PC-9 (cell line): ENCODE measurements at regions not wholly inside any gene's neighbourhood (a gene's known extent, or its start where the extent isn't known, plus 50 kb on each side); places are given as distances from the start of the nearest gene placed in this dataset.

ENCODE experiments used
- BruUV-seq: library from RNA; stranded (reverse); fragments of 400-500 nt; replicated peaks from 2 replicates; lab custom pipeline; 2021; lab: Mats Ljungman, UMichigan
- CTCF ChIA-PET: fragments of 300-600 bp; sonication (Branson Sonifier 250); formaldehyde crosslinking; loops from one replicate; lab custom pipeline; 2022; ENCODE audit warnings: antibody characterized with exemption; lab: Charles Lee
- POLR2A ChIA-PET: fragments of 300-600 bp; sonication (Branson Sonifier 250); formaldehyde crosslinking; loops from one replicate; lab custom pipeline; 2022; ENCODE audit warnings: antibody characterized with exemption; ENCODE audit not compliant: unreplicated experiment; lab: Charles Lee
- DNase-seq, 2 experiments: peaks; one replicate each; pipeline versions ENCODE4 v3.0.0 to v3.0.0-alpha.2; 2015 to 2022; ENCODE audit warnings: mixed read lengths in 1 of 2
- H2AFZ ChIP-seq: fragments of 200-600 bp; sonication (generic); 2 replicates; pipeline ENCODE4 v1.8.1; 2017; ENCODE audit warnings: antibody characterized with exemption
- H3F3A ChIP-seq: fragments of 200-600 bp; sonication (generic); 2 replicates; pipeline ENCODE4 v1.8.1; 2017; ENCODE audit warnings: antibody characterized with exemption, mild to moderate bottlenecking, low read depth; ENCODE audit not compliant: insufficient read depth
- H3K27ac ChIP-seq: fragments of 200-600 bp; sonication (generic); 2 replicates; pipeline ENCODE4 v1.6.1; 2016; ENCODE audit warnings: mixed run types
- H3K27me3 ChIP-seq: fragments of 200-600 bp; sonication (generic); 2 replicates; pipeline ENCODE4 v1.6.1; 2016; ENCODE audit warnings: low read depth, mixed run types; ENCODE audit not compliant: insufficient read depth
- H3K36me3 ChIP-seq: fragments of 200-600 bp; sonication (generic); 2 replicates; pipeline ENCODE4 v1.6.1; 2016; ENCODE audit warnings: low read depth, mixed run types
- H3K4me1 ChIP-seq: fragments of 200-600 bp; sonication (generic); replicated peaks from 2 replicates; pipeline ENCODE4 v1.6.1; 2016; ENCODE audit warnings: mixed run types; ENCODE audit not compliant: insufficient read depth
- H3K4me2 ChIP-seq: fragments of 200-600 bp; sonication (generic); 2 replicates; pipeline ENCODE4 v1.6.1; 2017; ENCODE audit warnings: mixed run types
- H3K4me3 ChIP-seq: fragments of 200-600 bp; sonication (generic); 2 replicates; pipeline ENCODE4 v1.6.1; 2016; ENCODE audit warnings: mixed run types
- H3K79me2 ChIP-seq: fragments of 200-600 bp; sonication (generic); 2 replicates; pipeline ENCODE4 v1.6.1; 2017; ENCODE audit warnings: low read depth, mixed run types
- H3K9me2 ChIP-seq: fragments of 200-600 bp; sonication (generic); 2 replicates; pipeline ENCODE4 v1.8.1; 2017; ENCODE audit warnings: mild to moderate bottlenecking; ENCODE audit not compliant: insufficient read depth
- H3K9me3 ChIP-seq: fragments of 200-600 bp; sonication (generic); 2 replicates; pipeline ENCODE4 v1.8.1; 2016; ENCODE audit warnings: low read depth; ENCODE audit not compliant: insufficient read depth
- H4K20me1 ChIP-seq: fragments of 200-600 bp; sonication (generic); 2 replicates; pipeline ENCODE4 v1.8.1; 2017; ENCODE audit not compliant: insufficient read depth
- CTCF ChIP-seq: fragments of 200-600 bp; sonication (generic); conservative IDR thresholded peaks from 2 replicates; pipeline ENCODE4 v1.6.1; 2017; ENCODE audit warnings: mixed run types, antibody characterized with exemption, mild to moderate bottlenecking, moderate library complexity
- EZH2 ChIP-seq: fragments of 200-600 bp; sonication (generic); IDR thresholded peaks from 2 replicates; pipeline ENCODE4 v1.8.0; 2017; ENCODE audit warnings: antibody characterized with exemption, low read depth
- intact Hi-C: fragments of 100-400 bp; cut with micrococcal nuclease; formaldehyde crosslinking; loops from one replicate; pipeline ENCODE4 v1.10.0; 2022; ENCODE audit not compliant: unreplicated experiment

- Histone ChIP-seq H2AFZ (no peak overlapping the region), H3K4me1 (no peaks in the 10 kb centered on the region), H3K27me3 (no peaks in the 10 kb centered on the region), H4K20me1 (no peaks in the 10 kb centered on the region), H3K27ac (no peak overlapping the region), H3K36me3 (no peaks in the 10 kb centered on the region), H3K4me2 (no peak overlapping the region), H3K4me3 (no peak overlapping the region), H3K9me3 (no peaks in the 10 kb centered on the region), H3F3A (no peaks in the 10 kb centered on the region), H3K79me2 (no peaks in the 10 kb centered on the region), H3K9me2 (no peaks in the 10 kb centered on the region)
- no peak for TF ChIP-seq CTCF
- TF ChIP-seq EZH2 = no peak
- ChIA-PET POLR2A (no interaction called here), CTCF (no interaction called here)
- intact Hi-C loops = loop anchor here (5.0 kb wide), 1 partner anchor 791 kb away; no protein-coding TSS in a partner anchor
- DNase-seq = no peak
- no TSS peak for BruUV-seq
These were observed 53.0 kb upstream of the RAB18 start for GRCh38 chr10:27451054-27451453.

- POLR2A ChIA-PET = no interaction called here
- no peaks in the 10 kb centered on the region for H4K20me1 ChIP-seq
- no peak overlapping the region for H3K4me2 ChIP-seq
- H3K36me3 ChIP-seq = no peaks in the 10 kb centered on the region
- H3K9me2 ChIP-seq = no peaks in the 10 kb centered on the region
- BruUV-seq = no TSS peak
- H3K79me2 ChIP-seq = no peaks in the 10 kb centered on the region
- H3K9me3 ChIP-seq = no peaks in the 10 kb centered on the region
- intact Hi-C loops = loop anchor here (5.0 kb wide), 1 partner anchor 792 kb away; no protein-coding TSS in a partner anchor
- no peak overlapping the region for H2AFZ ChIP-seq
- H3K4me3 ChIP-seq = no peak overlapping the region
- CTCF ChIA-PET = no interaction called here
- H3K27me3 ChIP-seq = no peaks in the 10 kb centered on the region
- no peak overlapping the region for H3K27ac ChIP-seq
- H3K4me1 ChIP-seq = no peaks in the 10 kb centered on the region
- H3F3A ChIP-seq = no peaks in the 10 kb centered on the region
- TF ChIP-seq CTCF (no peak), EZH2 (no peak)
- no peak for DNase-seq
These were observed 53.9 kb upstream of the RAB18 start for GRCh38 chr10:27450225-27450624.

GRCh38 chr10:27449571-27449970 is 54.5 kb upstream of the RAB18 start:
- H3K9me3 ChIP-seq = no peaks in the 10 kb centered on the region
- H3K4me2 ChIP-seq = no peak overlapping the region
- no peaks in the 10 kb centered on the region for H3F3A ChIP-seq
- H4K20me1 ChIP-seq = no peaks in the 10 kb centered on the region
- ChIA-PET CTCF (no interaction called here), POLR2A (no interaction called here)
- H3K79me2 ChIP-seq = no peaks in the 10 kb centered on the region
- no peaks in the 10 kb centered on the region for H3K4me1 ChIP-seq
- BruUV-seq = no TSS peak
- DNase-seq = no peak
- intact Hi-C loops = loop anchor here (5.0 kb wide), 2 partner anchors 208 to 933 kb away; no protein-coding TSS in a partner anchor
- no peak overlapping the region for H3K27ac ChIP-seq
- H3K4me3 ChIP-seq = no peak overlapping the region
- H2AFZ ChIP-seq = no peak overlapping the region
- no peaks in the 10 kb centered on the region for H3K27me3 ChIP-seq
- no peaks in the 10 kb centered on the region for H3K36me3 ChIP-seq
- no peaks in the 10 kb centered on the region for H3K9me2 ChIP-seq
- no peak for TF ChIP-seq EZH2
- no peak for TF ChIP-seq CTCF
